Peyer's patch (tissue), 4 donors: ENCODE measurements at regions not wholly inside any gene's neighbourhood (a gene's known extent, or its start where the extent isn't known, plus 50 kb on each side); places are given as distances from the start of the nearest gene placed in this dataset.

ENCODE experiments used
- POLR2A ChIP-seq, 2 donors: fragments of 450-650 bp; IDR thresholded peaks; one replicate each; pipeline ENCODE4 v1.5.1; 2017; ENCODE audit warnings: antibody characterized with exemption in 2 of 2, mild to moderate bottlenecking in 2 of 2, moderate library complexity in 2 of 2
- TF ChIP-seq, protein P1 (sequence below), 6 experiments: fragments of 450-650 bp in 4 of 6; fragments of 200-600 bp in 2 of 6; sonication (generic) in 1 of 6; IDR thresholded peaks; one replicate each; pipeline ENCODE4 v1.5.1; 2017 to 2019; ENCODE audit warnings: antibody characterized with exemption in 6 of 6, mild to moderate bottlenecking in 3 of 6, moderate library complexity in 1 of 6

DNA sequence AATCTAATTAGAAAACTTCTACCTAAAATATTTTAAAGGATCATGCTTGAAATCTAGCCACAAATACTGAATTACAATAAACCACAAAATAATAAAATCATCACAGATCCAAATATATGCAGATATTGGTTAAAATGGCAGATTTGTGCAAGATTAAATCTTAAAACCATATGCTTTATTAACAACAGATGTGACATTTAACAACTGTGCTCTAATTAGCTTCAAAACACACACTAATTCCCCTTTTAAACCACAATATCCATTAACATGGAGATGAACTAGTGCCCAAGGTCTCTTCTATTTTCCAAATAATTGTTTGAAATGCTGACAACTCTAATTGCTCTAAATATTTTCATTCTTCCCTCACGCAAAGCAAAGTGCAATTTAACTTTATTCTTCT lies 1530.3 kb downstream of the SI start:
- TF ChIP-seq, protein P1, sequence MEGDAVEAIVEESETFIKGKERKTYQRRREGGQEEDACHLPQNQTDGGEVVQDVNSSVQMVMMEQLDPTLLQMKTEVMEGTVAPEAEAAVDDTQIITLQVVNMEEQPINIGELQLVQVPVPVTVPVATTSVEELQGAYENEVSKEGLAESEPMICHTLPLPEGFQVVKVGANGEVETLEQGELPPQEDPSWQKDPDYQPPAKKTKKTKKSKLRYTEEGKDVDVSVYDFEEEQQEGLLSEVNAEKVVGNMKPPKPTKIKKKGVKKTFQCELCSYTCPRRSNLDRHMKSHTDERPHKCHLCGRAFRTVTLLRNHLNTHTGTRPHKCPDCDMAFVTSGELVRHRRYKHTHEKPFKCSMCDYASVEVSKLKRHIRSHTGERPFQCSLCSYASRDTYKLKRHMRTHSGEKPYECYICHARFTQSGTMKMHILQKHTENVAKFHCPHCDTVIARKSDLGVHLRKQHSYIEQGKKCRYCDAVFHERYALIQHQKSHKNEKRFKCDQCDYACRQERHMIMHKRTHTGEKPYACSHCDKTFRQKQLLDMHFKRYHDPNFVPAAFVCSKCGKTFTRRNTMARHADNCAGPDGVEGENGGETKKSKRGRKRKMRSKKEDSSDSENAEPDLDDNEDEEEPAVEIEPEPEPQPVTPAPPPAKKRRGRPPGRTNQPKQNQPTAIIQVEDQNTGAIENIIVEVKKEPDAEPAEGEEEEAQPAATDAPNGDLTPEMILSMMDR (IDR thresholded peaks at IDR 0.05): no peak
- no peak for TF ChIP-seq POLR2A (IDR thresholded peaks at IDR 0.05)
